Stimulated activated effector memory CD8-positive, alpha-beta T cell treated with anti-CD3 and anti-CD28 coated beads, Interleukin-12 subunit alpha, Interleukin-12 subunit beta, amount 100 ng/mL, for 72 hours (primary cell): ENCODE measurements at regions not wholly inside any gene's neighbourhood (a gene's known extent, or its start where the extent isn't known, plus 50 kb on each side); places are given as distances from the start of the nearest gene placed in this dataset.

Source experiments
- ATAC-seq: fragments of 150-1000 bp; cut with Tn5 transposase; 2 replicates; pipeline ENCODE4 v1.10.0; 2021
- DNase-seq, 2 donors: peaks; one replicate each; pipeline ENCODE4 v3.0.0; 2021 to 2022; ENCODE audit warnings: low spot score in 2 of 2
- H3K27ac Mint-ChIP-seq: one replicate; pipeline ENCODE4 v1.8.0; 2022; ENCODE audit warnings: mild to moderate bottlenecking, mixed read lengths
- H3K36me3 Mint-ChIP-seq: one replicate; pipeline ENCODE4 v1.8.0; 2022; ENCODE audit warnings: mild to moderate bottlenecking, mixed read lengths
- H3K4me1 Mint-ChIP-seq: one replicate; pipeline ENCODE4 v1.8.0; 2022; ENCODE audit warnings: mixed read lengths
- H3K4me3 Mint-ChIP-seq: one replicate; pipeline ENCODE4 v1.8.0; 2022; ENCODE audit warnings: mild to moderate bottlenecking, mixed read lengths
- H3K9me3 Mint-ChIP-seq: one replicate; pipeline ENCODE4 v1.8.0; 2022; ENCODE audit warnings: mixed read lengths

- no peaks in the 10 kb centered on the region for H3K36me3 Mint-ChIP-seq
- H3K27ac Mint-ChIP-seq = no peak overlapping the region
- DNase-seq (no peak), ATAC-seq (no peak)
- no peaks in the 10 kb centered on the region for H3K9me3 Mint-ChIP-seq
- no peak overlapping the region for H3K4me3 Mint-ChIP-seq
- peaks cover 5% of the 10 kb centered on the region for H3K4me1 Mint-ChIP-seq
Observed at GRCh38 chr2:153110486-153110885, 368.1 kb downstream of the RPRM start.

DNA sequence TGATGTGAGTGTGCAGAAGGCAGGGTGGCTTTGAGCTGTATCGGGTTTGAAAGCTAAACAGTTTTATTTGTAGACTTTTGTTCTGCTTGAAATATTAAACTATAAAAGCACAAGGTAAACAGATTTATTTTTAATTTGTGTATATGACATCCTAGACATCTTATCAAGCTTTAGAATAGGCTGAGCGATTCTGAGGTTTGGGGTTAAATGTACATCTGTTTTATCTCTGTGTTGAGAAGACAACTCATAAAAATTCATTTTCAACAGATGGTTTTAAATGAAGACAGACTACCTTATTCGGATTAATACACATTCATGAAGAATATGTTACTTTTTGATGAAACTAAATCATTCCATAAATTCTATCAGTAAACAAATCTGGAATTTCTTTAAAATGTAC lies 368.8 kb downstream of the RPRM start:
- DNase-seq (no peak), ATAC-seq (no peak)
- Mint-ChIP-seq H3K4me3 (no peak overlapping the region), H3K9me3 (no peaks in the 10 kb centered on the region), H3K4me1 (peaks cover 5% of the 10 kb centered on the region), H3K27ac (no peak overlapping the region), H3K36me3 (no peaks in the 10 kb centered on the region)

DNA sequence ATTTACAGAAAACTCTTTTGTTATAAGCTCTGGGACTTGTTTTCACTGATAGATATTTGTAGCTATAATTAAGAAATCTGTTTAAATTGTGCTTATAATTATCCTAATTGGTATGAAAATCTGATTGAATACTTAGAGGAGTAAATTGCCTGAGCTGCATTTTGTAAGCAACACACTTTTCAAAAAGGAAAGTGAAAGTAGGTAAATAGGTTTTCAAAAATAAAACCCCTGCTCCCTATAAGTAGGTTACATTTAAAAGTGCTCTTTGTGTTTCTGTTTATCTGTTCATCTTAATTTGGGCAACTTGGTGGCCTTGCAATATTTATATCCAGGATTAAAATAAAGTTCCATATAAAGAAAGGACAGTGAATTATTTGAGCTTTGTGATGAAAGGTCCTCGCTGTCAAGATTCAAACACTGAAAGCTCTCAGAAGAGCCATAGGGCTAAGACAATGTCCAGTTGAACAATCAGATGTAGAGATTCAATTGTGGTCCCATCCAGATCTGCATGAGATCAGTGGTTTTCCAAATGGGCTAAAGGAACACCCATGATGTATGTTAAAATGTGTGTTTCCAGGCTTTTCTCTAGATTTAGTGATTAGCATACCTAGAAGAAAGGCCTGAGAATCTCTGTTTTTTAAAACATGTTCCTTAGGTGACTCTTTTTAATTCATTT lies 371.6 kb downstream of the RPRM start:
- ATAC-seq = no peak
- peaks cover 5% of the 10 kb centered on the region for H3K4me1 Mint-ChIP-seq
- H3K9me3 Mint-ChIP-seq = no peaks in the 10 kb centered on the region
- H3K36me3 Mint-ChIP-seq = no peaks in the 10 kb centered on the region
- no peak overlapping the region for H3K27ac Mint-ChIP-seq
- no peak for DNase-seq
- peak overlapping the region; percentile 22 for H3K4me3 Mint-ChIP-seq

- ATAC-seq (no peak), DNase-seq (no peak)
- no peak overlapping the region for H3K27ac Mint-ChIP-seq
- no peaks in the 10 kb centered on the region for H3K36me3 Mint-ChIP-seq
- H3K4me3 Mint-ChIP-seq = peak overlapping the region; percentile 22
- H3K9me3 Mint-ChIP-seq = no peaks in the 10 kb centered on the region
- peaks cover 5% of the 10 kb centered on the region for H3K4me1 Mint-ChIP-seq
Observed at GRCh38 chr2:153105829-153106578, 372.6 kb downstream of the RPRM start.

DNA sequence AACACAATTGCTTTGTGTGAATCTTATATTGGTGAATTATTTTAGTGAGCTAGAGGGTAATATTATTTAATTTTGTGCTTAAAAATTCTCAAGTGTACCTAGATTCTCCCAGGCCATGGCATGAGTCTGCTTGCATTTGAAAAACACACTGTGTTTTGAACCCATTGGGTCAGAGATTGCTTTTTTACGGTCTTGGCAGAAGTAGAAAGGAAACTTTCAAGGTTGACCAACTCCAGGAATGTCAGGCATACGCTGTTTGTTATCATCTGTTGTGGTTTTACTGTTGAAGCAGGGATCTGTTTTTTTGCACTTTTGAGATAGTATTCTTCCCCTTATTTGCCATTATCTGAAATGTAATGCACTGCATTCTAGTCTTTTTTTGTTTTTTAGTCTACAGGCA lies 377.4 kb downstream of the RPRM start:
- Mint-ChIP-seq H3K9me3 (peaks cover 4% of the 10 kb centered on the region), H3K27ac (no peak overlapping the region), H3K4me1 (peaks cover under 1% of the 10 kb centered on the region), H3K4me3 (no peak overlapping the region), H3K36me3 (no peaks in the 10 kb centered on the region)
- DNase-seq (no peak), ATAC-seq (no peak)

DNA sequence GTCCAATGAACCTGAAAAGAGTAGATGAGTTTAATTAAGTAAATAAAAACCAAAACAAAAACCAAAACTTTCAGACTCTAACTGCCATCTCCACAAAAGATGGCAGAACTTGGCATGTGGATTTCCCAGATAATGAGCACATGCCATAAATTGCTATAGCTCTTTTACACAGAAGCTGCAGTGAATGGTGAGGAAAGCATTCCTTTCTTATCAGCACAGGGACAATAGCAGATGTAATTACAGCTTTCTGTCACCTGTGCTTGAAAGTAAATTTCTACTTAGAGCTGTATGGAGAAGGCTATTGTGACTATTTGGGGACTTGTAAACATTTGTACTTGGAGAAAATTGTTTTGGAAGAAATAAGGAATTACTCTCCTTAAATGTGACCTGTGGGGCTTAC lies 378.4 kb downstream of the RPRM start:
- H3K4me1 Mint-ChIP-seq = no peaks in the 10 kb centered on the region
- ATAC-seq (no peak), DNase-seq (no peak)
- H3K4me3 Mint-ChIP-seq = no peak overlapping the region
- no peak overlapping the region for H3K27ac Mint-ChIP-seq
- no peaks in the 10 kb centered on the region for H3K36me3 Mint-ChIP-seq
- H3K9me3 Mint-ChIP-seq = peaks cover 4% of the 10 kb centered on the region

DNA sequence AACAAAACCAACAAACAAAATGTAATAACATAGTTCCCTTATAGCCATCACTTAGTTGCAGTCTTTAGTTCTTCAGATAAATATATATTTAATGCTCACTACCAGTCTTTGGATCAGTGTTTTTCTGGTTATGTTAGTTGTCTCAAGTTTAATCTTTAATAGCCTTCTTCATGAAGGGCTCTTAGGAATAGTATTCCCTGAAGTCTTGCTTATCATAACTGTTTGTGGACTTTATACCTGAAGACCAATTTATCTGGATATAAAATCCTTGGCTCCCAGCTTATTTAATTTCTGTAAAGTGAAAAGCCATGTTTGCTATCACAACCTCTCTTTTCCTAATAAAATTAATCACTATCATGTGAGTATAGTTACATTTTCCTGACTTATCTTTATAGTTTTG lies 379.7 kb downstream of the ARL6IP6 start:
- no peak for DNase-seq
- Mint-ChIP-seq H3K27ac (no peak overlapping the region), H3K4me3 (no peak overlapping the region), H3K36me3 (no peaks in the 10 kb centered on the region), H3K4me1 (no peaks in the 10 kb centered on the region), H3K9me3 (peaks cover 4% of the 10 kb centered on the region)
- no peak for ATAC-seq

- no peak for ATAC-seq
- no peak for DNase-seq
- Mint-ChIP-seq H3K4me1 (no peaks in the 10 kb centered on the region), H3K4me3 (no peak overlapping the region), H3K9me3 (peaks cover 4% of the 10 kb centered on the region), H3K27ac (no peak overlapping the region), H3K36me3 (no peaks in the 10 kb centered on the region)
Observed at GRCh38 chr2:153096272-153096671, 377.9 kb downstream of the ARL6IP6 start.

GRCh38 chr2:153091344-153091743 lies 372.9 kb downstream of the ARL6IP6 start:
- no peaks in the 10 kb centered on the region for H3K9me3 Mint-ChIP-seq
- no peaks in the 10 kb centered on the region for H3K4me1 Mint-ChIP-seq
- no peak overlapping the region for H3K4me3 Mint-ChIP-seq
- DNase-seq (no peak), ATAC-seq (no peak)
- no peak overlapping the region for H3K27ac Mint-ChIP-seq
- H3K36me3 Mint-ChIP-seq = no peaks in the 10 kb centered on the region

DNA sequence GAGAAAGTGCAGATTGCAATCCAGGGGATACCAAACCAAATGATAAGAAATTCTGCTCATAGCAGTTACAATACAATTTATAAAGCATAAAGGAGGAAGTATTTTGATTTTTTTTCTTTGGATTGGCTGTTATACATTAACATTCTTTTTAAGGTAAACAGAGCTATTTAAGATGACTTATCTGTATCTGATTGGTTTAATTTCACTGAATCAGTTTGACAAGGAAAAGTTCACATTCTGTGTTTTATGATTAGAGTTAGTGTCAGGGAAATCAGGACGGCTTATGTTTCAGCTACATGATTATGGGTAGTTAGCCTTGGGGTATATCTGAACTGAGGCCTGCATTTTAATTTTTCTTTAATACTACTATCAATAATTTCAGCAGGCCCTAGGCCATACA lies 360.9 kb downstream of the ARL6IP6 start:
- no peak overlapping the region for H3K4me3 Mint-ChIP-seq
- H3K36me3 Mint-ChIP-seq = no peaks in the 10 kb centered on the region
- H3K9me3 Mint-ChIP-seq = peaks cover 3% of the 10 kb centered on the region
- DNase-seq (no peak), ATAC-seq (no peak)
- H3K27ac Mint-ChIP-seq = no peak overlapping the region
- no peaks in the 10 kb centered on the region for H3K4me1 Mint-ChIP-seq

GRCh38 chr2:153077311-153077710 lies 358.9 kb downstream of the ARL6IP6 start:
- DNase-seq = no peak
- Mint-ChIP-seq H3K36me3 (no peaks in the 10 kb centered on the region), H3K4me3 (no peak overlapping the region)

GRCh38 chr2:153074207-153074606 lies 355.8 kb downstream of the ARL6IP6 start:
- no peaks in the 10 kb centered on the region for H3K36me3 Mint-ChIP-seq
- H3K9me3 Mint-ChIP-seq = peaks cover 3% of the 10 kb centered on the region
- no peaks in the 10 kb centered on the region for H3K4me1 Mint-ChIP-seq
- H3K4me3 Mint-ChIP-seq = no peak overlapping the region
- no peak for DNase-seq
- ATAC-seq = no peak
- no peak overlapping the region for H3K27ac Mint-ChIP-seq

More at GRCh38 chr2:153077311-153077710, 358.9 kb downstream of the ARL6IP6 start:
- Mint-ChIP-seq H3K4me1 (no peaks in the 10 kb centered on the region), H3K27ac (no peak overlapping the region), H3K9me3 (peaks cover 3% of the 10 kb centered on the region)
- no peak for ATAC-seq

- Mint-ChIP-seq H3K9me3 (no peaks in the 10 kb centered on the region), H3K36me3 (no peaks in the 10 kb centered on the region), H3K4me1 (no peaks in the 10 kb centered on the region), H3K27ac (no peak overlapping the region), H3K4me3 (no peak overlapping the region)
- ATAC-seq (no peak), DNase-seq (no peak)
Observed at GRCh38 chr2:153072813-153073212, 354.4 kb downstream of the ARL6IP6 start.

DNA sequence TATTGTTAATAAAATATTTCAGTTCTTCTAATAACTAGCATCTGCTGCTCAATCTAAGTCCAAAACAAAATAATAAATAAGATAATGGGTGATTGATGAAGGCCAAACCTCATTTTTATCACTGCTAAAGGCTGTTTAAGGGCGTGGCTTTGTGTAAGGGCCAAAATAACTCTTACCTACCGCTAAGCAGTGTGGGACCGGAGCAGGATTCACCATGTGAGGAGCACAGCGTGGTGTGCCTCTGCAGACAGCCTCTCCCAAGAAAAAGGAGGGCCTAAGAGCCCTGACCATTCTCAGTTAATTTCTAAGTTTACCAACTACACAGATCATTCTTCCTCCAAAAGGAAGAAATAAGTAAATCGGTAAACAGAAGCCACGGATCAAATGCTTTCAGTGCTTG lies 353.7 kb downstream of the ARL6IP6 start:
- Mint-ChIP-seq H3K4me1 (no peaks in the 10 kb centered on the region), H3K9me3 (no peaks in the 10 kb centered on the region), H3K4me3 (no peak overlapping the region), H3K27ac (no peak overlapping the region), H3K36me3 (no peaks in the 10 kb centered on the region)
- DNase-seq (no peak), ATAC-seq (no peak)

- no peaks in the 10 kb centered on the region for H3K4me1 Mint-ChIP-seq
- H3K36me3 Mint-ChIP-seq = no peaks in the 10 kb centered on the region
- no peak overlapping the region for H3K27ac Mint-ChIP-seq
- ATAC-seq = no peak
- no peak overlapping the region for H3K4me3 Mint-ChIP-seq
- no peak for DNase-seq
- no peaks in the 10 kb centered on the region for H3K9me3 Mint-ChIP-seq
Observed at GRCh38 chr2:153071090-153071489, 352.7 kb downstream of the ARL6IP6 start.

DNA sequence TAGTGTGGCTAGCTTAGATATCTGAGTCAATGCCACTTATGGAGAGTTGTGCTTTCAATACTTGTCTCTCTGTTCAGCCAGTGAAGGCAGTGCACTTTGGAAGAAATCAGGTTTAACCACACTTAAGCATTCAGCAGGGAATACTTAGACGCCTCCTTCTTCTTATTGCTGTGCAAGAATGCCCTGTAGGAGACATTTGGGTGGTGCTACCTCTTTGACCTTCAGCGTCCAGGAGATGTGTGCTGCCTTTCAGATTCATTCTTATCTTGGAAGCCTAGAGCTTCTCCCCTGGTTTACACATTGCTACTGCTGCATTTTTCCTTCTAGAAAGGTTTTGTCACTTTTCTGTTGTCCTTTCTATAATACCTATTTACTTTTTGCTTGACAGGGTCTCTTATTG lies 350.5 kb downstream of the ARL6IP6 start:
- Mint-ChIP-seq H3K4me1 (no peaks in the 10 kb centered on the region), H3K9me3 (no peaks in the 10 kb centered on the region), H3K27ac (no peak overlapping the region), H3K36me3 (no peaks in the 10 kb centered on the region), H3K4me3 (no peak overlapping the region)
- ATAC-seq (no peak), DNase-seq (no peak)
